ENCODE measurements at regions not wholly inside any gene's neighbourhood (a gene's known extent, or its start where the extent isn't known, plus 50 kb on each side); places are given as distances from the start of the nearest gene placed in this dataset.
"Not testable (repeated sequence)": the region's sequence is repeated elsewhere in the genome, so short reads cannot be mapped to it uniquely, and the experiment has no call there.

- intact Hi-C loops (cut with micrococcal nuclease), result no loop called here
- Histone ChIP-seq H3K9me3 (ENCODE audit: control insufficient read depth in 2 of 3, low read length in 3 of 3) (no peaks in the 10 kb centered on the region), H3K4me1 (ENCODE audit: control insufficient read depth in 2 of 2, insufficient read depth in 2 of 2, low read length in 2 of 2) (no peaks in the 10 kb centered on the region), H3K27me3 (ENCODE audit: control insufficient read depth in 2 of 2, insufficient read depth in 2 of 2, low read length in 2 of 2) (no peaks in the 10 kb centered on the region), H3K36me3 (ENCODE audit: control insufficient read depth in 2 of 3, insufficient read depth in 3 of 3, low read length in 3 of 3) (no peaks in the 10 kb centered on the region), H3K27ac (ENCODE audit: low read depth, low read length) (no peak overlapping the region), H3K4me3 (ENCODE audit: low read length) (no peak overlapping the region)
- Mint-ChIP-seq H3K27ac (no peak overlapping the region), H3K27me3 (peaks cover 11 to 36% (median 20%) of the 10 kb centered on the region in 5 donors), H3K4me1 (peaks cover 0 to 6% (median 1%) of the 10 kb centered on the region in 7 donors), H3K36me3 (no peaks in the 10 kb centered on the region), H3K4me3 (no peak overlapping the region), H3K9me3 (peaks cover 0 to 6% (median 0%) of the 10 kb centered on the region in 11 donors)
- ChIA-PET CTCF (no interaction called here), POLR2A (no interaction called here)
- DNase-seq (no peak), ATAC-seq (no peak)
Measured at GRCh38 chr13:111431206-111431605, 110.8 kb downstream of the TEX29 start.

GRCh38 chr13:111434578-111435159, 114.2 kb downstream of the TEX29 start:
- Mint-ChIP-seq H3K4me1 (peaks cover 0 to 1% (median 0%) of the 10 kb centered on the region in 7 donors), H3K36me3 (no peaks in the 10 kb centered on the region), H3K27me3 (peaks cover 11 to 33% (median 17%) of the 10 kb centered on the region in 5 donors), H3K4me3 (no peak overlapping the region), H3K9me3 (peaks cover 0 to 6% (median 0%) of the 10 kb centered on the region in 11 donors), H3K27ac (peak overlapping the region in 1 of 9 donors; percentile 81)
- H3K9me3 ChIP-seq (ENCODE audit: control insufficient read depth in 2 of 3, low read length in 3 of 3), result no peaks in the 10 kb centered on the region
- ATAC-seq (no peak), DNase-seq (no peak)
- no peak overlapping the region for H3K4me3 ChIP-seq (ENCODE audit: low read length)
- CTCF ChIA-PET, result no interaction called here
- no peaks in the 10 kb centered on the region for H3K27me3 ChIP-seq (ENCODE audit: control insufficient read depth in 2 of 2, insufficient read depth in 2 of 2, low read length in 2 of 2)
- no peaks in the 10 kb centered on the region for H3K36me3 ChIP-seq (ENCODE audit: control insufficient read depth in 2 of 3, insufficient read depth in 3 of 3, low read length in 3 of 3)
- H3K27ac ChIP-seq (ENCODE audit: low read depth, low read length), result no peak overlapping the region
- POLR2A ChIA-PET, result no interaction called here
- intact Hi-C loops (cut with micrococcal nuclease), result no loop called here
- H3K4me1 ChIP-seq (ENCODE audit: control insufficient read depth in 2 of 2, insufficient read depth in 2 of 2, low read length in 2 of 2), result no peaks in the 10 kb centered on the region

GRCh38 chr13:111436446-111436845, 116.0 kb downstream of the TEX29 start:
- Histone ChIP-seq H3K9me3 (ENCODE audit: control insufficient read depth in 2 of 3, low read length in 3 of 3) (no peaks in the 10 kb centered on the region), H3K27me3 (ENCODE audit: control insufficient read depth in 2 of 2, insufficient read depth in 2 of 2, low read length in 2 of 2) (no peaks in the 10 kb centered on the region), H3K27ac (ENCODE audit: low read depth, low read length) (no peak overlapping the region), H3K4me1 (ENCODE audit: control insufficient read depth in 2 of 2, insufficient read depth in 2 of 2, low read length in 2 of 2) (no peaks in the 10 kb centered on the region), H3K4me3 (ENCODE audit: low read length) (no peak overlapping the region), H3K36me3 (ENCODE audit: control insufficient read depth in 2 of 3, insufficient read depth in 3 of 3, low read length in 3 of 3) (no peaks in the 10 kb centered on the region)
- Mint-ChIP-seq H3K4me3 (no peak overlapping the region), H3K36me3 (no peaks in the 10 kb centered on the region), H3K27ac (no peak overlapping the region), H3K4me1 (peaks cover 0 to 4% (median 0%) of the 10 kb centered on the region in 7 donors), H3K9me3 (peaks cover 0 to 6% (median 0%) of the 10 kb centered on the region in 11 donors), H3K27me3 (peaks cover 7 to 28% (median 11%) of the 10 kb centered on the region in 5 donors)
- POLR2A ChIA-PET, result no interaction called here
- ATAC-seq (no peak), DNase-seq (no peak)
- CTCF ChIA-PET, result no interaction called here
- intact Hi-C loops (cut with micrococcal nuclease), result no loop called here

GRCh38 chr13:111437417-111437816, 117.0 kb downstream of the TEX29 start:
- no peaks in the 10 kb centered on the region for H3K36me3 Mint-ChIP-seq
- ChIA-PET POLR2A (no interaction called here), CTCF (no interaction called here)
- Histone ChIP-seq H3K4me1 (ENCODE audit: control insufficient read depth in 2 of 2, insufficient read depth in 2 of 2, low read length in 2 of 2) (no peaks in the 10 kb centered on the region), H3K9me3 (ENCODE audit: control insufficient read depth in 2 of 3, low read length in 3 of 3) (no peaks in the 10 kb centered on the region), H3K4me3 (ENCODE audit: low read length) (no peak overlapping the region), H3K27ac (ENCODE audit: low read depth, low read length) (no peak overlapping the region), H3K36me3 (ENCODE audit: control insufficient read depth in 2 of 3, insufficient read depth in 3 of 3, low read length in 3 of 3) (no peaks in the 10 kb centered on the region), H3K27me3 (ENCODE audit: control insufficient read depth in 2 of 2, insufficient read depth in 2 of 2, low read length in 2 of 2) (no peaks in the 10 kb centered on the region)
- peaks cover 0 to 6% (median 0%) of the 10 kb centered on the region in 11 donors for H3K9me3 Mint-ChIP-seq
- no peak overlapping the region for H3K27ac Mint-ChIP-seq
- H3K4me3 Mint-ChIP-seq, result no peak overlapping the region
- intact Hi-C loops (cut with micrococcal nuclease), result no loop called here
- DNase-seq (no peak), ATAC-seq (no peak)
- peaks cover 7 to 23% (median 11%) of the 10 kb centered on the region in 5 donors for H3K27me3 Mint-ChIP-seq
- peaks cover 0 to 4% (median 0%) of the 10 kb centered on the region in 7 donors for H3K4me1 Mint-ChIP-seq

GRCh38 chr13:111437856-111438547, 117.6 kb downstream of the TEX29 start:
- Histone ChIP-seq H3K4me3 (ENCODE audit: low read length) (no peak overlapping the region), H3K36me3 (ENCODE audit: control insufficient read depth in 2 of 3, insufficient read depth in 3 of 3, low read length in 3 of 3) (no peaks in the 10 kb centered on the region), H3K9me3 (ENCODE audit: control insufficient read depth in 2 of 3, low read length in 3 of 3) (no peaks in the 10 kb centered on the region), H3K27me3 (ENCODE audit: control insufficient read depth in 2 of 2, insufficient read depth in 2 of 2, low read length in 2 of 2) (no peaks in the 10 kb centered on the region), H3K27ac (ENCODE audit: low read depth, low read length) (no peak overlapping the region), H3K4me1 (ENCODE audit: control insufficient read depth in 2 of 2, insufficient read depth in 2 of 2, low read length in 2 of 2) (no peaks in the 10 kb centered on the region)
- Mint-ChIP-seq H3K27ac (no peak overlapping the region), H3K9me3 (peaks cover 0 to 6% (median 0%) of the 10 kb centered on the region in 11 donors), H3K36me3 (no peaks in the 10 kb centered on the region), H3K4me3 (no peak overlapping the region), H3K27me3 (peaks cover 5 to 20% (median 11%) of the 10 kb centered on the region in 5 donors), H3K4me1 (peaks cover 0 to 4% (median 0%) of the 10 kb centered on the region in 7 donors)
- ChIA-PET POLR2A (no interaction called here), CTCF (no interaction called here)
- intact Hi-C loops (cut with micrococcal nuclease), result no loop called here
- DNase-seq, result no peak
- ATAC-seq, result no peak

- H3K27me3 ChIP-seq (ENCODE audit: control insufficient read depth in 2 of 2, insufficient read depth in 2 of 2, low read length in 2 of 2); POLR2A ChIA-PET; H3K4me3 Mint-ChIP-seq; H3K4me3 ChIP-seq (ENCODE audit: low read length); ATAC-seq; H3K27ac Mint-ChIP-seq; H3K4me1 ChIP-seq (ENCODE audit: control insufficient read depth in 2 of 2, insufficient read depth in 2 of 2, low read length in 2 of 2); H3K27ac ChIP-seq (ENCODE audit: low read depth, low read length); H3K36me3 Mint-ChIP-seq; H3K36me3 ChIP-seq (ENCODE audit: control insufficient read depth in 2 of 3, insufficient read depth in 3 of 3, low read length in 3 of 3); H3K9me3 ChIP-seq (ENCODE audit: control insufficient read depth in 2 of 3, low read length in 3 of 3); H3K9me3 Mint-ChIP-seq; H3K4me1 Mint-ChIP-seq; H3K27me3 Mint-ChIP-seq: not testable (repeated sequence)
- intact Hi-C loops (cut with micrococcal nuclease), result loop anchor here in 1 of 2 donors (5.0 kb wide), 1 partner anchor 373 kb away; no protein-coding TSS in a partner anchor
- DNase-seq, result peak in 1 of 9 donors; percentile 8
- CTCF ChIA-PET, result interaction anchor here (0.7 kb wide), 1 partner anchor 1192 kb away, joined by 3 read pairs; no protein-coding TSS in a partner anchor
Measured at GRCh38 chr13:111440492-111440891, 120.0 kb downstream of the TEX29 start.

GRCh38 chr13:111443981-111444380, 123.5 kb downstream of the TEX29 start:
- no peak overlapping the region for H3K4me3 Mint-ChIP-seq
- H3K4me1 ChIP-seq (ENCODE audit: control insufficient read depth in 2 of 2, insufficient read depth in 2 of 2, low read length in 2 of 2), result no peaks in the 10 kb centered on the region
- H3K27me3 ChIP-seq (ENCODE audit: control insufficient read depth in 2 of 2, insufficient read depth in 2 of 2, low read length in 2 of 2), result no peaks in the 10 kb centered on the region
- ChIA-PET CTCF (no interaction called here), POLR2A (no interaction called here)
- peaks cover 0 to 7% (median 4%) of the 10 kb centered on the region in 7 donors for H3K4me1 Mint-ChIP-seq
- intact Hi-C loops (cut with micrococcal nuclease), result loop anchor here in 1 of 2 donors (5.0 kb wide), 1 partner anchor 377 kb away; no protein-coding TSS in a partner anchor
- peaks cover 0 to 9% (median 4%) of the 10 kb centered on the region in 5 donors for H3K36me3 Mint-ChIP-seq
- DNase-seq (no peak), ATAC-seq (no peak)
- H3K27me3 Mint-ChIP-seq, result peaks cover 8 to 28% (median 18%) of the 10 kb centered on the region in 5 donors
- H3K27ac ChIP-seq (ENCODE audit: low read depth, low read length), result no peak overlapping the region
- no peaks in the 10 kb centered on the region for H3K36me3 ChIP-seq (ENCODE audit: control insufficient read depth in 2 of 3, insufficient read depth in 3 of 3, low read length in 3 of 3)
- no peak overlapping the region for H3K27ac Mint-ChIP-seq
- peaks cover 0 to 8% (median 0%) of the 10 kb centered on the region in 3 experiments for H3K9me3 ChIP-seq (ENCODE audit: control insufficient read depth in 2 of 3, low read length in 3 of 3)
- no peak overlapping the region for H3K4me3 ChIP-seq (ENCODE audit: low read length)
- H3K9me3 Mint-ChIP-seq, result peaks cover 3 to 28% (median 11%) of the 10 kb centered on the region in 11 donors
